HCT116 (cell line): ENCODE measurements at regions not wholly inside any gene's neighbourhood (a gene's known extent, or its start where the extent isn't known, plus 50 kb on each side); places are given as distances from the start of the nearest gene placed in this dataset.

Experiments
- EZH2 ChIP-seq: fragments of 200-600 bp; sonication (generic); IDR thresholded peaks from 2 replicates; pipeline ENCODE4 v1.6.1; 2017; ENCODE audit warnings: antibody characterized with exemption, mixed run types
- TF ChIP-seq, protein P1 (sequence below), 3 experiments: fragments of 200-600 bp in 1 of 3; sonication (generic) in 1 of 3; IDR thresholded peaks in 2 of 3; conservative IDR thresholded peaks in 1 of 3; 2 replicates each; pipeline ENCODE4 v1.5.1; 2012 to 2017; ENCODE audit warnings: low read depth in 2 of 3, low read length in 2 of 3, antibody characterized with exemption in 1 of 3, borderline replicate concordance in 1 of 3, control low read depth in 1 of 3, mild to moderate bottlenecking in 1 of 3, mixed read lengths in 1 of 3, mixed run types in 1 of 3, moderate library complexity in 1 of 3; ENCODE audit not compliant: insufficient read depth in 1 of 3
- TF ChIP-seq, protein P2 (sequence below): IDR thresholded peaks from 2 replicates; pipeline ENCODE4 v1.6.1; 2012

DNA sequence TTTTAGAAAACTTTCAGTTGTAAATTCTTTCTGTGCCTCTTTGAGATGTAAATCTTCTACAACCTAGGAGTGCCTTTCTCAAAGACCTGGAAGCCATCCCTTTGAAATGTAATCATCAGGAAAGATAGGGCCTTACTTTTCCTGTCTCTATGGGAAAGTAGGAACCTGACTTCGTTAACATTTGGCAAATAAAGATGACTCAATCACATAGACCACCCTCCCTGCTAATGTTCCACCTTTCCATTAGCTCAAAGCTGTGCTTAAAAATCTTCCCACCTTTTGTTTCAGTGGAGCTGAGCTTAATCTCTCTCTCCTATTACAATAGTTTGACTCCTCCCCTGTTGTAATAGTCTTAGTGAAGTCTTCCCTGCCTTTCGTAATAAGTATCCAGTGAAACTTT is 247.7 kb downstream of the OLFM4 start:
- TF ChIP-seq, protein P1, sequence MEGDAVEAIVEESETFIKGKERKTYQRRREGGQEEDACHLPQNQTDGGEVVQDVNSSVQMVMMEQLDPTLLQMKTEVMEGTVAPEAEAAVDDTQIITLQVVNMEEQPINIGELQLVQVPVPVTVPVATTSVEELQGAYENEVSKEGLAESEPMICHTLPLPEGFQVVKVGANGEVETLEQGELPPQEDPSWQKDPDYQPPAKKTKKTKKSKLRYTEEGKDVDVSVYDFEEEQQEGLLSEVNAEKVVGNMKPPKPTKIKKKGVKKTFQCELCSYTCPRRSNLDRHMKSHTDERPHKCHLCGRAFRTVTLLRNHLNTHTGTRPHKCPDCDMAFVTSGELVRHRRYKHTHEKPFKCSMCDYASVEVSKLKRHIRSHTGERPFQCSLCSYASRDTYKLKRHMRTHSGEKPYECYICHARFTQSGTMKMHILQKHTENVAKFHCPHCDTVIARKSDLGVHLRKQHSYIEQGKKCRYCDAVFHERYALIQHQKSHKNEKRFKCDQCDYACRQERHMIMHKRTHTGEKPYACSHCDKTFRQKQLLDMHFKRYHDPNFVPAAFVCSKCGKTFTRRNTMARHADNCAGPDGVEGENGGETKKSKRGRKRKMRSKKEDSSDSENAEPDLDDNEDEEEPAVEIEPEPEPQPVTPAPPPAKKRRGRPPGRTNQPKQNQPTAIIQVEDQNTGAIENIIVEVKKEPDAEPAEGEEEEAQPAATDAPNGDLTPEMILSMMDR (IDR thresholded peaks at IDR 0.05 in 2 of 3, conservative IDR thresholded peaks at IDR 0.05 in 1 of 3; ENCODE audit: borderline replicate concordance in 1 of 3, insufficient read depth in 1 of 3, low read depth in 2 of 3, low read length in 2 of 3), result no peak
- TF ChIP-seq EZH2, result no peak
- TF ChIP-seq, protein P2, sequence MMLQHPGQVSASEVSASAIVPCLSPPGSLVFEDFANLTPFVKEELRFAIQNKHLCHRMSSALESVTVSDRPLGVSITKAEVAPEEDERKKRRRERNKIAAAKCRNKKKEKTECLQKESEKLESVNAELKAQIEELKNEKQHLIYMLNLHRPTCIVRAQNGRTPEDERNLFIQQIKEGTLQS, result no peak
